ENCODE measurements at regions not wholly inside any gene's neighbourhood (a gene's known extent, or its start where the extent isn't known, plus 50 kb on each side); places are given as distances from the start of the nearest gene placed in this dataset.
"Not testable (repeated sequence)": the region's sequence is repeated elsewhere in the genome, so short reads cannot be mapped to it uniquely, and the experiment has no call there.

DNA sequence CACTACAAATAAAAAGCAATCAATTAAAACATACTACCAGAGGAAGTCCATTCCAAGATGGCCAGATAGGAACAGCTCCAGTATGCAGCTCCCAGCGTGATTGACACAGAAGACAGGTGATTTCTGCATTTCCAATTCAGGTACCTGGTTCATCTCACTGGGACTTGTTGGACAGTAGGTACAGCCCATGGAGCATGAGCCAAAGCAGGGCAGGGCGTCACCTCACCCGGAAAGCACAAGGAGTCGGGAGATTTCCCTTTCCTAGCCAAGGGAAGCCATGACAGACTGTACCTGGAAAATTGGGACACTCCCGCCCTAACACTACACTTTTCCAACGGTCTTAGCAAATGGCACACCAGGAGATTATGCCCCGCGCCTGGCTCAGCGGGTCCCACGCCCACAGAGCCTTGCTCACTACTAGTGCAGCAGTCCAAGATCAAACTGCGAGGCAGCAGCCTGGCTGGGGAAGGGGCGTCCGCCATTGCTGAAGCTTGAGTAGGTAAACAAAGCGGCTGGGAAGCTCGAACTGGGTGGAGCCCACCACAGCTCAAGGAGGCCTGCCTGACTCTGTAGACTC is 106.0 kb downstream of the BUD13 start:
- not testable (repeated sequence) for DNase-seq

DNA sequence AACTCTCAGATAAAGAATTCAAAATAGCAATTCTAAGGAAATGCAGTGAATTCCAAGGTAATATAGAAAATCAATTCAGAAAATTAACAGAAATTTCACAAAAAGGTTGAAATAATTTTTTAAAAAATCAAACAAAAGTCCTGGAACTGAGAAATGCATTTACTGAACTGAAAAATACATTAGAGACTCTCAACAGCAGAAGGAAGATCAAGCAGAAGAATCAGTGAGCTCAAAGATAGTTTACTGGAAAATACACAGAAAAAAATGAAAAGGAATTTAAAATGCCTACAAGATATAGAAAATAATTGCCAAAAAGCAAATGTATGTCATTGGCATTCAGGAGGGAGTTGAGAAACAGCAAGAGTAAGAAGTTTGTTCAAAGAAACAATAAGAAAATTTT is 107.3 kb downstream of the BUD13 start:
- DNase-seq = no peak

DNA sequence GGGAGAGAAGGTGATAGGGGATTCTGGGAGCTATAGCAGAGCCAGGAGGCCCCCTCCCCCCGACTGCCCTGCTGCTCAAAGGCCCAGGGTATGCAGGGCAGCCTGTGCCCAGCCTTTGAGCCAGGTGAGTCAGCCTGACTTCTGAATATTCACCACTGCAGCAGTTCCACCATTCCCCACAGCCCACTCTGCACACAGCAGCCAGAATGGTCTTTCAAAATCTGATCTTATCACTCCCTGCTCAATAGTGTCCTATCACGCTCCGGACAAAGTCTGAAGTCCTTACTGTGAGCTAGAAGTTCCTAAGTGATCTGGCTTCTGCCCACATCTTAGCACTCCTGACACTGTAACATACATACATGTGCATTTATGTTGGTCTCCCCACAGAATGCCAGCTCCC is 111.7 kb downstream of the BUD13 start:
- DNase-seq = no peak

DNA sequence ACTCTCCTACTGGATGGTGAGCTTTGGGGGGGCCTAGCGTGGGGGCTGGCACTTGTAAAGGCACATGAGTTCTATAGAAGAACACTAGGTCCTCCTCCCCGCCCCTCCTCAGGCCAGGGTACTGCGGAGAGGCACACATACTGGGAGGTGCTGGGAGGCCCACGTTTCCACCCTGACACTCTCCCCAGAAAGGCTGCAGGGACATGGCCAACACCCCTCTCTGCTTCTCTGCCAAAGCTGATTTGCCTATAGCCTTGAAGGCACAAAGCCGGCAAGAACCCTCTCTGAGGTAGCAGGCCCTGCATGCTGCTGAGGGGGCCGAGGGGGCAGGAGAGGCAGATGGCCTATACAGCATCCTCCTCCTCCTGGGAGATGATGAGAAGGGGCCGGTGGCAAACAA is 112.8 kb downstream of the BUD13 start:
- DNase-seq = no peak

DNA sequence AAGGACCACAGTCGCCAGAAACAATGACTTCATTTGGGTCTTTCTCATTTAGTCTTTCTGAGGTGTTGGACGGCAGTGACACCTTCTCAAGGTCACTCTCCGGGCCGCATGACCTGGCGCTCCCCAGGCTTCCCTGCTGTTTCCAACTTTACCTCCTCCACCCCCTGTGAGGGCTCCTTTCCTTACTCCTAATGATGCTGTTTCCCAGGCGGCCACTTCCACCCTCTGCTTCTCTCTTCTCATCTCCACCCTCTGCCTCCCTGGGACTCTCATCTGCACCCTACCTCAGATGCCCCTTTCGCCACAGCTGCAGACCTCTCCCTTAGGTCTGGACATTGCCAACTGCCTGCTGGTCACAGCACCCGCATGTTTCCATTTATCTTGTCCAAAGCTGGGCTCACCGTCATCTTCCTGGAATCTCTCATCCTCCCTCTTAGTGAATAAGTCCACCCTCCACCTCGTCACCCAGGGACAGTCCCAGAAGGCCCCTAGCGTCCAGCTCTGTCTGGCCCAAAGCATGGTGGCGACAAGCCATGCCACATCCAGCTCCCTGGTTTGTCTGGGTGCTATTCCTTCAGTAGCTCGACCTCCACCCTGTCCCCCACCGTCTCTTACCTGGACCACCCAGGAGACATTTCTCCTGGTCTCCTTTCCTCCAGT is 113.8 kb downstream of the BUD13 start:
- no peak for DNase-seq

DNA sequence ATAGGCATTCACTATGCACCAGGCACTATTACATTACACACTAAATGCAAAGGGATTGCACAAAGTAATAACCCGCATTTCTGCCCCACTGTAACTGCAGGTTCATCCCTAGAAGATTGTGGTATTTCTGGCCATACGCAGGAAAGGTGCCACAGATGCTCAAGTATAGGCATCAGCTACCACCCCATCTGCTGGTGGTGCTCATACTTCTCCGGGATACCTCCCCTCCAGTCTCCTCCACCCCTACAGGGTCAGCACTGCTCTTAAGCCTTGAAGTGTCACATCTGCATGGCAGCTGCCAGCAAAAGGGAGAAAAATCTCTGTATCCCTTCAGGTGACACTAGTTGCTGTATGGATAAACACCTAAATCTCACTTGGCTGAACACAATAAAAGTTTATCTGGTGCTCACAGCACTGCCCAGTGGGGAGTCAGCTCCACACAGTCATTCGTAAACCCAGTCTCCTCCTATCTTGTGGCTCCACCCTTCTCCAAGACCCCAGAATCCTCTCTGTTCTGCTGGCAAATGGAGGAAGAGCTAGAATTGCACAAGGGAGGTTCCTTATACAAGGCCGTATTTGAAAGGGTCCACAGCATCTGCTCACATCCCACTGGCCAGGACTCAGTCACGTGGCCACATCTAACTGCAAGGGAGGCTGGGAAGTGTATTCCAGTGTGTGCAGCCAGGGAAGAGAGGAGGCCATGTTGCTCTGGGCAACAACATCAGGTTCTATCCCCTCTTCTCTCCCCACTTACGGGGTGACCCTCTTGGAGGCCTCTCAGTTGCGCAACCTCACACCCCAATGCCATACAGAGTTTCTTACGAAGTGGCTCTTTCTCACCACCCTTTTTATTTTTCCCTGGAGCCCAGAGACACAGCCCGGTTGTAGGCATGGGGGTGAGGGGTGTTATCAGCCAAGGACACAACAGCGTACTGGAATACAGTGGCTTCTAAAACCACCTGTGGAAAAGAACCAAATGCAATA is 114.7 kb downstream of the BUD13 start:
- DNase-seq = no peak

DNA sequence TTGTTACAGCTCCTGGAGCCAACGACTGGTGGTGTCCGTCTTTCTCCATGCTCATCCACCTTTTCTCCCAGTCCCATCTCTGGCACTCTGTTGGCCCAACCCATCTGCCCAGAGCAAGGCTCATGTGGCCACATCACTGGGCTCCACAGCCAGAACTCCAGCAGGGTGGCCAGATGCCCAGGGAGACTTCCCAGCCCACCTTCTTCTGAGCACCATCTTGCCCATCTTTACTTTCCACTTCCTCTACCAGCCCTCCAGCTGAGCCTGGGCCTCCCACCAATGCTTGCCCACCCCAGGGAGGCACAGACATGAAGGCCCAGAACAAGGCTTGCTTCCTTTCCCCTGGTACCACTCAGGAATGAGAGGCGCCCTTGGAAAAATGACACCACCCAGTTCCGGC is 116.8 kb downstream of the BUD13 start:
- DNase-seq = no peak

DNA sequence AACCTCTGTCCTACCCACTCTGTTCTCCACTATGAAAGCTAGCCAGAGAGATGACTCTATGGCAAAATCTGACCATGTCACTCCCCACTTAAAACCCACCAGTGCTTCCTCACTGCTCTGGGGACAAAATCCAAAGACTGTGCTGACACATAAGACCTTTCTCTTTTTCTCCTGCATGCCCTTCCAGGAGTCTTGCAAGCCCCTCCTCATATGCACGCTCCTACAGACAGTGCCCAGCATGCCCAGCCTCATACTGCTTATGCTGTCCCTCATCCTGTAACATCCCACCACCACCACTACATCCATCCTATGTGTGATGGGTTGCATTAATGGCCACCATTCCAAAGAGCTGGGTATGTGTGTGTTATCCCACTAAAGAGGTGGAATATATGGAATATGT is 118.3 kb downstream of the BUD13 start:
- no peak for DNase-seq

DNA sequence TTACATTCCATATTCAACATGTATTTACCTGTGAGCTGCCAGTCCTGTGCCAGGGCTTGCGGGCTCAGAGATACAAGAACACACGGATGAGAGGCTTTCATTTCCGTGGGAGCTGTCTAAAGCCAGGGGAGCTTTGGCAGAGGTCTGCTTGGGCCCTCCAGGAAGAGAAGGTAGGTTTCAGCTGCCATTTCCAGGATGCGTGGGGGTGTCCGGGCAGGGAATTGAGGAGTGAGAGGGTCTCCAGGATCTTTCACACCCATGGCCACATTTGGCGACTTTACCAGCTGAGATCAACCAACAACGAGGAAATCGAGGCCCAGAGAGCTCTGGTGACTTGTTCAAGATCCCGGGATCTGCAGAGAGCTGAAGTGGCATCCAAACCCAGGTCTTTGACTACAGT is 119.6 kb downstream of the BUD13 start:
- DNase-seq = no peak

DNA sequence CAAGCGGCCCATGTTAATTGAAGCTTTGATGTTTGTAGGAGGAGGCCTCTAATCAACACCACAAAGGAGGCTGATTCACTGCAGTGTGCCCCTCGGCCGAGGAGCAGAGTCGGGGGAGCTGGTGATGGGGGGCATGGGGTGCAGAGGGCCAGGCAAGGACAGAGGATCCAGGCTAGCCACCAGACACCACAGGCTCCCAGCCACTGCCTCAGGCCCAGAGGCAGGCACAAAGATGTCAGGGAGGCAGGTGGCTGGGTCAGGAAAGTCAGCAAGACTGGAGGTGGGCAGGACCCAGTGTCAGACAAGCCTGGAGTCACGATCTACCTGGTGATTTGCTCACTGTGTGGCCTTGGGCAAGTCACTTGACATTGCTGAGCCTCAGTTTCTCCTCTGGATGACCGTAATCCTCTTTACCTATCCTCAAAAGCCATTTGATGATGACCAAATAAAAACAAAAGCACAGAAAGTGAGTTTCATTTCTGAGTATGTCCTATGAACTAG is 121.0 kb downstream of the BUD13 start:
- no peak for DNase-seq

DNA sequence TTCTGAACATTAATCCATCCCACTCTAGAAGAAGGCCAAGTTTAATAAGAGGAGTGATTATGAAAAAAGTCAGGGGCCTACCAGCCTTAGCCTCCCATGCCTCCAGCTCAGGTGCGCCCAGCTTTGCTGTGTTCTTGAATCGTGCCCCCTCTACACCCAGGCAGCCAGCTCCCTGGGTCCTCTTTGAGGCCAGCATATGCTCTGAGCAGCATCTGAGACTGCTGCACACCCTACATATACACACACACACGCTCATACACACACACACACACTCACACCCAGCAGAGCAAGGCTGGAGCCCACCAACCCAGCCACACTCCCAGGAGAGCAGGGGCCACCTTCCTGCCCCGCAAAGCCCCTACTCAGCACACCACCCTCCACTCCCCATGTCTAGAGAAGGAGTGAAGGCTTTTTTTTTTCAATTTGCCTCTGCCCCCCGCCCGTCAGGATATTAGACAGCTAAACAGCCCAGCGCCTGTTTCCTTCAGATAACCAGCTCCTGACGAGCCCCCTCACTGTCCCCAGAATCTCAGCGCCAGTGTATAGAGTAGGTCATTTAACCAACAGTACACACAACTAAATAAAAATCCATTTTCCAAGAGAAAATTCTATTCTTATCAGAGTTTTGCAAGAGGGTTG is 121.6 kb downstream of the BUD13 start:
- no peak for DNase-seq

DNA sequence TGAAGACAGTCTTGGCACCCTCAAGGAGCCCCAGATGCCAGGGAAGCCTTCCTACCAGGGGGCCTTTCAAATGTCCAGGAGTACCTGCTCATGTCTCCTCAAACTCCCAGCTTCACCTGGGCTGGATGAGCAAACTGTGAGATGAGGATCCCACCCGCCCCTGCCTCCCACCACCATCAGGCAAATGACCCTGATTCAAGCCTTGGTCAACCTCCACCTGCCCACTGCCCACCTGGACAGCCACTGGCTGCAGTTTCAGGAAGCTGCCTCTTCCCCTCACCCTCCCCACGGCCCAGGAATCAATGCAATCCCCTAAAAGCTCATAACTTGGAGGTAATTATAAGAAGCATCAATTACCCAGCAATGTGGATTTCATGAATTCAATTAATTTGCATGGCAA is 122.7 kb downstream of the BUD13 start:
- DNase-seq = no peak

DNA sequence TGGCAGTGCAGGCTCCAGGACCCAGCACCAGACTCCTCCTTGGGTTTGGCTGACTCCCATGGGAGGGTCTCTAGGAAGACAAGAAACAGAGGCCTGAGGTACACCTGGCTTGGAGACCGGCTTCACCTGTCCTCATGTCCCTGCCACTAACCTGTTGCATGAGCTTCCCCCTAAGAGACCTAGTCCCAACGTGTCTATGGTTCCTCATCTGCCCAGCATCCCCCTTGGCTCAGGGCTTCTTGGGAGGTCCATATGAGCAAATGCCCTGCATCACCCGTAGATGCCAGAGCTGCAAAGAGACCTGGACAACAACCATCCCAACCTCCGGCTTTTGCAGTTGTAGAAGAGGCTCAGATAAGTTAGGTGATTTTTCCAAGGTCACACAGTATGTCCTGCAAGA is 123.5 kb downstream of the BUD13 start:
- no peak for DNase-seq

DNA sequence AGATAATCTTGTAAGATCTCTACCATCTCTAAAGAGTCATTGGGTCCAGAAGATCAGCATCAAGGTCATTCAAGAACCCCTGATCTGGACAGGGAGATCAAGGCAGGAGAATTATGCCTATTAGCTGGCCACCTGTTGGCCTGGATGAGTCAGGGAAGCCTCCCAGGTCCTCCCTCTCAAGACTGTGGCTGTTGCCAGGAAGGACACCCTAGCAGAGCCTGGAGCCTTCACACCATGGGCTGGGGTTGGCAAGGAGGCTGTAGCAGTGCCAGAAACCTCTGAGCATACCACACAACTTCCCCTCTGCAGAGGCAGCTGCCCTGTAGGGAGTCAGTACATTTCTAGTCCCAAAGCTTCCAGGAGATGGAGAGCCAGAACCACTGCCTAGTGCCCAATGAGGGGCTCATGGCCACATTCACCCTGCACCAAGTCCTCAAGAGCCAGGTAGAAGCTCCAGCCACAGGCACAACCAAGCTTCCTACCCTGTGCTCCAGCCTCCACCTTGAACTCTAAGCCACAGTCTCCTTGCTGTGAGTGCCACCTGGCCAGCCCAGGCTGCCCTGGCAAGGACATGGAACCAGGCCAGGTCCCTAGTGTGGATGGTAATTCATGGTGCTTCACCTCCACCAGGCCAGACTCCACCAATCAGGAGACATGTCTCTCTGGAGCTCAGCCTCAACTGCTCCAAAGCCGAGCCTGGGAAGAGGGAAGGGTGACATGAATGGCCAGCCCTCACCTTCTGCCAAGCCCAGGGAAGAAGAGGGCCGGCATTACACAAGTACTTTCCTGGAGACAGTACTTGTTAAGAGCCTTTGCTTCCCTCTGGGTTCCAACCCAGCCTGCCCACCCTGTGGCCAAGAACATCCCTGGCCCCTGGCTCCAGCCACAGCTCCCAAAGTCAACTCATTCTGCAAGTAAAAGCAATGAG is 124.3 kb downstream of the BUD13 start:
- no peak for DNase-seq

DNA sequence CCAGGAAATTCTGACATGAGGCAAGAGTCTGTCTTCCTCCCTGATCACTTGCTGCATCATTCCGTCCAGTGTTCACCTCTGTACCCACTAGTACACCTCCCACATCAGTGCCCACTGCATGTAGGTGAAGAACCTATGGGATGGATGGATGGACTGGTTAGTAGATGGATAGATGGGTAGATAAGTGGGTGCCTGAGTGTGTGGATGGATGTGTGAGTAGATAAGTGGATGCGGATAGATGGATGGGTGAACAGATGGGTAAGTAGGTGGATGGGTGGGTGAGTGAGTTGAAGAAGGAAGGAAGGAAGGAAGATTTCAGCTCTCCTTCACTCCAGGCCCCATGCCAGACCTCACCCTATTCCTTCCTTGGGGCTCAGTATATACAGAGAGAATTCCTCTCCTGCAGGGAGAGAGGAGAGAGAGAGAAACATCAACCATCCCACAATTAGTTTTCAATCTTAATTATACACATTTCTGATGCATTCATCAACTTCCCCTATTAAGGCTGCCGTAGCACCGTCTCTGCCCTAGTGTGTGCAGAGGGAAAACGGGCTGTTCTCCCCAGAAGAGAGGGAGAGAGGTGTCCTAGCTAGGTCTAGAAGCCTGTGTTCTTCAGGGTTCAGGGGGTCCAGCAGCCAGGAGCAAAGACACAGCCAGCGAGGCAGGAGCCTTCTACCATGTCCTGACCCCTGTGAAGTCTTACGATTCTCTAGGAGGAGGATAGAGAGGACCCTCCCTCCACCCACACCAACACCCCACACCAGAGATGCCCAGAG is 125.3 kb downstream of the BUD13 start:
- no peak for DNase-seq

DNA sequence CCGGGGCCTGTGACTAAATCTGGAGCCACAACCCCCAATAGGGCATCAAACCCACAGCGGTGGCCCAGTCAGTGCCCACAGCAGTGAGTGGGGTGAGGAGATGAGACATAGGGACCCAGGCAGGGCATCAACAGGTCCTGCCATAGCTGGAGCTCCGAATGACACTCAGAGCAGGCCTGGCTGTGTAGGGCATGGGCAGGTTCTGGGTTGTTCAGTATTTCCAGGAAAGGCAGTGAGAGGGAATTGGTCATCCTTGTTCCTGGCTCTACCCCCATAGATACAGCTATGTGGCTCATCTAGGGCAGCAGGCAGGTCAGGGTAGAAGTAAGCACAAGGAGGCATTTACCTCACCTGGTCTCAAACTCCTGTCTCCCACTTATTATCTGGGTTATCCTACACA is 126.6 kb downstream of the BUD13 start:
- DNase-seq = no peak

DNA sequence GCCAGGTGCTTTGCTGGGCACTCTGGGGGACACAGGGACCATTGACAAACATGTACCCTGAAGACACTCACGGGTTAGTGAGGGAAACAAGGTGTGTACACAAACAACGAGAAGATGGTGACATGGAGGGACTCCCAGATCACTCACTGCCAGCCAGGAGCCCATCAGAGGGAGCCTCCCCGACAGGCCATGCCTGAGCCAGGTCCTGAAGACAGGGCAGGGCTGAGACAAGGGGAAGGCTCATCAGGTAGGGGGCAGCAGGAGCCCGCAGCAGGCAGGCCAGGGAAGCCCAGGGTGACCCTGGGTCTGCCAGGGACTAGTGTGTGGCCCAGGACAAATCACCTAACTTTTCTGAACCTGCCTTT is 127.9 kb downstream of the BUD13 start:
- no peak for DNase-seq

DNA sequence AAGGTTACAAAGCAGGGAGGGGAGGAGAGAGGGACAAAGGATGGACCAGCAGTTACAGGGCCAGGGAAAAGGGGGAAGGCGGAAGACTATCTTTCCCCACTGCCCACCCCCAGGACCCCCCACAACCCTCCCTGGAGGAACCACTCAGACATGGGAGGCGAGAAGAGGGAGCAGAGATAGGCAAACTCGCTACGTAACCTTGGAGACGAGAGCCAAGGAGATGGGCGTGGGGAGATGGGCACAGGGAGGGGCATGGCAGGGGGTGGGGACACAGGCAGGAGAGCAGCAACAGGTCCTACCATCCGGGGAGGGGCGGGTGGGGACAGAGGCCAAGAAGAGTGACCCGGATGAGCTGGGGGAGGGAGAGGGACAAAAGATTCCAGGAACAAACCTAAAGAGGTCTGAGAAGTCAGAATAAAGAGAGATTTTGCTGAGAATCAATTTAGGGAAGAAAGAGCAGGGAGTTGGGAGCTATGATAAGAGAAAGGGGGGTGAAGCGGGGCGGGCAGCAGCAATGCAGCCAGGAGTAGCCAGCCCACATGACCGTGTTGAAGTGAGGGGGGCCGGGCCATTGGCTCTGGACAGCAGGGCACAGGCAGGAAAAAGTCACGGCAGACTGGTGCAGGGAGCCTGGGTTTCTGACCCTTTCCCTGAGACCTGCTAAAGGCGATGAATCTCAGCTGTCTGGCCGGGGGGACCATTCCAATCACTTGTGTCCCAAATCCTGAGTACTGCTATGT is 128.4 kb downstream of the BUD13 start:
- no peak for DNase-seq

DNA sequence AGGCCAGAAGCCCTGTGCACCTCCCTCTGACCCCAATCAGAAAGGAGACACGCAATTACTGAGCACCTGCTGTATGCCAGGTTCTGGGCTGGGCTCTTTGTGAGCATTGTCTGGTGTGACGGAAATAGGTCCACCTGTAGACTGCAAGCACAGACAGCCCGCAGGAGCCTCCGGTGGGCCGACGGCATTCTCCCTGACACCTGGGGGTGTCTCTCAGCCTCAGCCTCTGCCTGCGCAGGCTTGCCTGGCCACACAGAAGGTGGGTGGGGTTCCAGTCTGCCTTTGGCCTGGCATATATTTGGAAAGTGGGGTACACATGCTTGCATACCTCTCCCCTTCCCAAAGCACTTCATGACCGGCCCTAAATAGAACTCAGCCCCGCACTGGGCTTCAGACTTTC is 129.3 kb downstream of the BUD13 start:
- DNase-seq = no peak

DNA sequence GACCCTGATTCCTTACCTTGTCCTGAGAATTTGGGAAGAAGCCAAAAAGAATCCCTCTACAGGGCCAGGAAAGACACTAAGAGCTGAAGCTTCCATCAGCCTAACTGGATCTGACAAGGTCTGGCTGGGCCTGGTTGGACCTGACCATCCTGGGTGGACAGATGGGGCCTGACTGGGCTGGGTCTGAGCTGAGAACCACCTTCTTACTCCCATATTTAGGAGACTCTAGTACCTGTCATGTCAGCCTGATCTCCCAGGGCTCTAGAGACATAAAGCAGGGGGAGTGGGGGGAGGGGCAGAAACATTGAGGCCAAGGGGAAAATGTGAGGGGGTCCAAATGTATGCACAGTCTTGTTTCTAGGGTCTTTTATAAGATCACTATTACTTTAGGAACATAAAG is 129.9 kb downstream of the BUD13 start:
- no peak for DNase-seq
